ENCODE measurements at regions not wholly inside any gene's neighbourhood (a gene's known extent, or its start where the extent isn't known, plus 50 kb on each side); places are given as distances from the start of the nearest gene placed in this dataset.

DNA sequence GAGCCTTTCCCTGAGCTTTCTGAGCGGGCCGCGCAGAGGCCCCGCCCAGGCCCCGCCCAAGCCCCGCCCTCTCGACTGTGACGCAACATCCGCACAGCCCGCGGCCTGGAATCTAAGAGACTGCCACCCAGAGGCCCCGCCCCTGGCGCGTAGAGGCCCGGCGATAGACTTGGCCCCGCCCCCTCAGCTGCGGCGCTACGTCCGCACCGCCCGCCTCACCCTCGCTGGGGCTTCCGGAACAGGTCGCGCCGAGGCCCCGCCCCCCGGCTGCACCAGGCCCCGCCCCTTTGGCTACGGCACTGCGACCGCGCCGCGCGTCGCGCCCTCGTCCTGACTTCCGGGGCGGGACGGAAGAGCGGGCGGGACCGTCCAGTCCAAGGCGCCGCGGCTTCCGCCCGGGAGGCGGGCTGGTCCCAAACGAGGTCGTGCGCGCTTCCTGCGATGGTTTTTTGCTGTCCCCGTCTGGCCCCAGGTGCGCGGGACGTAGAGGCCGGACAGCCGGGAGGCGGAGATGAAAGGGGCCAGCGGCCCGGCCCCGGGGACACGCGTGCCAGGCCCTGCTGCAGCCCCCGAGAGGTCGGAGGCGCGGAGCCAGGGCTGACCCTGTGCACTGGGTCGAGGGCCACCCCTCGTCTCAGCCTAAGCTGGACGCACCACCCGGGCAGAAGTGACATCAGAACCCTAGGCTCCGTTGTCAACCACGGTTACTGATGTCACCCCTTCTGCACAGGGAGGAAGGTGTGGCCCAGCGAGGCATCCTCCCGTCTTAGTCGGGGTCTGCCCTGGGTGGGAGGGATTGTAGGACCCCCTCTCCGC, 59.0 kb upstream of the WNT7B start:
- Histone ChIP-seq H3K9ac (ENCODE audit: low read depth, low read length) (peak overlapping the region; percentile 59), H3K36me3 (ENCODE audit: insufficient read depth, low read length) (no peaks in the 10 kb centered on the region), H3K9me3 (ENCODE audit: control insufficient read depth, insufficient read depth, low read length) (no peaks in the 10 kb centered on the region), H3K4me1 (ENCODE audit: insufficient read depth, low read length) (peaks cover 5% of the 10 kb centered on the region)

DNA sequence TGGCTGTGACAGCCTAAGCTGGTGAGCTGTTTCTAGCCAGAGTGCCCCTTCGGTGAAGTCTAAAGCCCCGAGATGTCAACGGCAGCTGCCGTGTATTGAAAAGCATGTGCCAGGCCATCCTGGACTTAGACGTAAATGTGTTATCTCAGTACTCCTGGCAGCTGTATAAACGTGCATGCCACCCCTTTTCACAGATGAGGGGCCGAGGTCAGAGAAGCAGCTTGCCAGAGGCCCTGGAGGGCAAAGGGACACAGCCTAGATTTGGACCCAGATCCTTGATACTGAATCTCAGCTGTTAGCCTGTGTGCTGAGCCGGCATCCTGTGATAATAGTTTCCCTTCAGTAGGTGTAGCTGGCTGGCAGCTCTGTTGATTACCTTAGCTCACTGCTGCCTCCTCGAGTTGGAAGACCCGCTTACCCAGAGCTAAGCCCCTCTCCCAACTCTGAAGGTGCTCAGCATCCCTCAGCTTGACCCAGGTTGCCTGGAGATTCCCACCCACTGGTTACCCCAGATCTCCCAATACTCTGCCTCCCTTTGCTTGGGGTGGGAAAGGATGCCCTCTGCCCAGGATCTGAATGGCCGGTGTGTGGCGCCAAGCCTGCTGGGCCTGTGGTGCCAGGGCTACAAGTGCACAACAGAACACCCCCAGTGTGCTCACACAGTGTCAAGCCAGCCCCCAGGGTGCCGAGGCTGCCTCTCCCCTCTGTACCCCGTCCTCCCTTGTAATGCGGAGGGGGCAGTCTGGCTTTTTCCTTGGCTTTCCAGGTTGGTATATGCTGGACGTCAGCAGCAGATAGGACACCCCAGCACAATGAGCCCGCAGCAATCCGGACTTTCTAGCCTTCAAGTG, 59.8 kb upstream of the WNT7B start:
- Histone ChIP-seq H3K4me1 (ENCODE audit: insufficient read depth, low read length) (peaks cover 5% of the 10 kb centered on the region), H3K9ac (ENCODE audit: low read depth, low read length) (peak overlapping the region; percentile 59; the same call in 1 of the 2 replicates), H3K36me3 (ENCODE audit: insufficient read depth, low read length) (no peaks in the 10 kb centered on the region), H3K9me3 (ENCODE audit: control insufficient read depth, insufficient read depth, low read length) (no peaks in the 10 kb centered on the region)

DNA sequence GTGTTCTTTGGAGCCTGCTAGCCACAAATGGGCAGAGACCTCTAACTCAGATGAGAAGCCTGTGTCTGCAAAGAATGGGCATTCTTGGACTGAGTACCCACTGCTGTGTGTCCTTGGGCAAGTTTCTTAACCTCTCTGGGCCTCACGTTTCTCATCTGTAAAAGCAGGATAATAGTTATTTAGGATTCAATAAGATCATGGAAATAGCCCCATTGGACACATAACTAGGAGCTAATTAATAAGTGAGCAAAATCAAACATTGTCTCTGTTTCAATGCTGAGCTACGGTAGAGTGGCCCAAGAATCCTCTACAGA, 61.2 kb upstream of the WNT7B start:
- H3K9me3 ChIP-seq (ENCODE audit: control insufficient read depth, insufficient read depth, low read length) = no peaks in the 10 kb centered on the region
- peaks cover 5% of the 10 kb centered on the region; the same call in 1 of the 2 replicates for H3K4me1 ChIP-seq (ENCODE audit: insufficient read depth, low read length)
- H3K36me3 ChIP-seq (ENCODE audit: insufficient read depth, low read length) = no peaks in the 10 kb centered on the region
- H3K9ac ChIP-seq (ENCODE audit: low read depth, low read length) = no peak overlapping the region

DNA sequence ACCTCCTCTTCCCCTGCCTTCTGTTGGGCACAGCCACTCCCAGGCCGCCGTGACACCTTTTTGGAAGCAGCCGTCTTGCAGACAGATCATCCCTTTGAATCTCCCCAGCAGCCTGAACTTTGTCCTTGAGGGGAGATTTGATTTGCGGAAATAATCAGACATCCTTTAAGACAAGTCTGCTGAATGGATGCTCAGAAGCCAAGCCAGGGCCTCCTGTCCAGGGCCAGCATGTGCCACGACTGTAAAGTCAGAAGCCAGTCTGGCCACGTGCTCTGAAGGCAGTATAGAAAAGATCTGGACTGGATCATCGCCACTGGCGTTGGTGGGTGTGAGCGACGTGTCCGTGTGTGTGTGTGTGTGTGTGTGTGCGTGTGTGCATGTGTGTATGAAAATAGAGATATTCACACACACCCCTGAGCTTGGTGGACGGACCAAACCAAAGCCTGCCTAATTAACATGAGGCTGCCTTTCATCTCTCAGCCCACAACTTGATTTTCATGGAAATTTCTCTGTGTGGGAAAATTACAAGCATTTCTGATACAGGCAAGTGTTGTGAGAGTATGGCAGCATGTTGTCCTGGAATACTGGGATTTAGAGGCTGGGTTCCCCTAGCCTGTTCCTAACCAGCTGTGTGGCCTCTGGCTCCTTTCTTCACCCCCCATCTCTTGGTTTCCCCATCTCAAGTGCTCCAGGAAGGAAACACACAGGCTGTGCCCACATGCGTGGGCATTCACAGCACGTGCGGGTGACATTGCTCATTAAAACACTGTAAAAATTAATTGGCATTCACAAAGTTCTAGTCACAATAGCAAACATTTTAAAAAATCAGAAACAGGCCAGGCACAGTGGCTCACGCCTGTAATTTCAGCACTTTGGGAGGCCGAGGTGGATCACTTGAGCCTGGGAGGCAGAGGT, 61.8 kb upstream of the WNT7B start:
- no peaks in the 10 kb centered on the region for H3K9me3 ChIP-seq (ENCODE audit: control insufficient read depth, insufficient read depth, low read length)
- no peak overlapping the region for H3K9ac ChIP-seq (ENCODE audit: low read depth, low read length)
- H3K4me1 ChIP-seq (ENCODE audit: insufficient read depth, low read length) = peaks cover 8% of the 10 kb centered on the region; the same call in 1 of the 2 replicates
- H3K36me3 ChIP-seq (ENCODE audit: insufficient read depth, low read length) = no peaks in the 10 kb centered on the region

DNA sequence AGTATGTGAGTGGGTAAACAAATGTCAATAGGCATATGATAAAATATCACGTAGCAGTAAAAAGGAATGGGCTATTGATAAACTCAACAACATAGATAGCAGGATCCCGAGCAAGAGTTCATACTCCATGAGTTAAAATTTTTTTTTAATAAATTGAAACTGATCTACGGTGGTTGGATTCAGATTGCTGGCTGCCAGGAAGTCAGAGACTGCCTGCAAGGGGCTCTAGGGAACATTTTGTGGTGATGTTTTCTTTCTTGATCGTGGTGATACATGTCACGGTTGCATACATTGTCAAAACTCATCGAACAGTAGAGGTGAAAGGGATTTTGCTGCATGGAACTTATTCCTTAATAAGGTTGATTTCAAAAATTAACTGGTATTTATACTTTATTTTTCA, 62.6 kb upstream of the WNT7B start:
- Histone ChIP-seq H3K4me1 (ENCODE audit: insufficient read depth, low read length) (peaks cover 8% of the 10 kb centered on the region; the same call in 1 of the 2 replicates), H3K36me3 (ENCODE audit: insufficient read depth, low read length) (no peaks in the 10 kb centered on the region), H3K9ac (ENCODE audit: low read depth, low read length) (no peak overlapping the region), H3K9me3 (ENCODE audit: control insufficient read depth, insufficient read depth, low read length) (no peaks in the 10 kb centered on the region)

DNA sequence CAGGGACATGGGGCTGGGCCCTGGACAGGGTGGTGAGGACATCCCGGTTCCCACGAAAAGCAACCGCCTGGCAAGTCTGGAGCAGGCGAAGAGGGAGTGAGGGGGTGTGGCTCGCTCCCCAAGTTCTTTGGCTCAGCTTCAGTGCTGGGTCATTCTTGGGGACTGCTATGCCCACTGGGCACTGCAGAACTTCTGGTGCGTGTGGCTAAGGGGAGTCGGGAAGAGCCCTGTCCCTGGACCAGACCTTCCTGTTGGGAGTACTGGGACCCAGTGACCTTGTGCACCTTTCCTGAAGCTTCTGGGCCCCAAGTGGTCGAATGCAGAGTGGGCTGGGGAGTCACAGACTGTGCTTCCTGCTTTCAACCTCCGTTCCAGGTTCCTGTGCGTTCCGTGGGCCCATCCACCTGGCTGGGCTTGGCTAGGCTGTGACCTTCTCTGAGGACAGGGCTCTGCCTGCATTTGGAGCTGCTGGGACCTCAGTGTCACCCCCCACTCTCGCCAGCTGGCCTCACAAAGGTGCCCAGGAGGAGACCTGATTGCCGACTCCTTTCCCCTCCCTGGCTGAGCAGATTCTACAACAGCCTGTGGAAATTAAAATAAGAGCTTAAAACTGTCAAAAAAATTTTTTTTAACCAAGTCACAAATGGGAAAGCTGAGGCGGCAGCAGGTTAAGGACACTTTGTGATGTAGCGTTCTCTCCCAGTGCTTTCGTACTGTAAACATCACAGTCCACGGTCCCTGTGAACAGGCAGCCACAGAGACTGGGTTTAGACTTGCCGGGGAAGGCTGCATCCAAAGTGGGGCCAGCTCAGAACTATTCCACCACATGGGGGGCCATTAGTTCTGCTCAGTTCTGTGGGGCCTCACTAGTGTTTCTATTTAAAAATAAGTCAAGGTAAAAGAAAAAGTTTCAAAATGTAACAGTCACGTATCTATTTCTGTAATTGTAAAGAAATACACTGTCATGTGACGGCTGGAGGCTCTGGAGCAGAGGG, 63.8 kb upstream of the WNT7B start:
- Histone ChIP-seq H3K9ac (ENCODE audit: low read depth, low read length) (no peak overlapping the region), H3K4me1 (ENCODE audit: insufficient read depth, low read length) (peaks cover 3% of the 10 kb centered on the region; the same call in 1 of the 2 replicates), H3K9me3 (ENCODE audit: control insufficient read depth, insufficient read depth, low read length) (no peaks in the 10 kb centered on the region), H3K36me3 (ENCODE audit: insufficient read depth, low read length) (no peaks in the 10 kb centered on the region)

DNA sequence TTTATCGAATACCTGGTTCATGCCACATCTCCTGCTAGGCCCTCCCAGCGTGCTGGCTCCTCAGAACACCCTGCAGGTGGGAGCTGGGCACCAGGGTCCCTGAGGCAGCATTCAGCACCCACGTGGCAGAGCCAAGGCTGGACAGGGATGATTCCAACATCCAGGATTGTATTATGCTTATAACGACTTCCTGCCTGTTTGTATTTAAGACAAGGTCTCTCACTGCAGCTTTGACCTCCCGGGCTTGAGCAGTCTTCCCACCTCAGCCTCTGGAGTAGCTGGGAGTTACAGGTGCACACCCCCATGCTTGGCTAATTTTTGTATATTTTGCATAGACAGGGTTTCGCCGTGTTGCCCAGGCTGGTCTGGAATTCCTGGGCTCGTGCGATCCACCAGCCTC, 64.7 kb upstream of the WNT7B start:
- Histone ChIP-seq H3K9me3 (ENCODE audit: control insufficient read depth, insufficient read depth, low read length) (no peaks in the 10 kb centered on the region), H3K36me3 (ENCODE audit: insufficient read depth, low read length) (no peaks in the 10 kb centered on the region), H3K4me1 (ENCODE audit: insufficient read depth, low read length) (peaks cover 3% of the 10 kb centered on the region; the same call in 1 of the 2 replicates), H3K9ac (ENCODE audit: low read depth, low read length) (no peak overlapping the region)

DNA sequence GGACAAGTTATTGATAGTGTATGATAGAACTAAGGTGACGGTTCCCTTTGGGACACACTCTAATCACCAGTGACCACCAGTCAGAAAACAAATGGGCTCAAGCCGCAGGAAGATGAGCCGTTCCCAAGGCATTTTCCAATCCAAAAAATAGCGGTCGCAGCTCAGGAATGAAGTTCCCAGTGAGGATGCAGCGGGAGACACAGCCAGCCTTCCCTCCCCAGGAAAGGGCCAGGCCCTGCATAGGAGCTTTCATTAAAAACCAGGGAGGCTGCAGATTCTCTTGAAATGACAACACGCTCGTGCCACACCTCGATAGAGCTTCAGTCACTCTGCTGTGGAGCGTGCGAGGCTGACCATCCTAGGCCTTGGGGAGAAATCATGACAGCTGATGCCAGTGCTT, 65.8 kb upstream of the WNT7B start:
- no peaks in the 10 kb centered on the region for H3K9me3 ChIP-seq (ENCODE audit: control insufficient read depth, insufficient read depth, low read length)
- H3K4me1 ChIP-seq (ENCODE audit: insufficient read depth, low read length) = peaks cover 3% of the 10 kb centered on the region; the same call in 1 of the 2 replicates
- H3K36me3 ChIP-seq (ENCODE audit: insufficient read depth, low read length) = no peaks in the 10 kb centered on the region
- no peak overlapping the region for H3K9ac ChIP-seq (ENCODE audit: low read depth, low read length)

DNA sequence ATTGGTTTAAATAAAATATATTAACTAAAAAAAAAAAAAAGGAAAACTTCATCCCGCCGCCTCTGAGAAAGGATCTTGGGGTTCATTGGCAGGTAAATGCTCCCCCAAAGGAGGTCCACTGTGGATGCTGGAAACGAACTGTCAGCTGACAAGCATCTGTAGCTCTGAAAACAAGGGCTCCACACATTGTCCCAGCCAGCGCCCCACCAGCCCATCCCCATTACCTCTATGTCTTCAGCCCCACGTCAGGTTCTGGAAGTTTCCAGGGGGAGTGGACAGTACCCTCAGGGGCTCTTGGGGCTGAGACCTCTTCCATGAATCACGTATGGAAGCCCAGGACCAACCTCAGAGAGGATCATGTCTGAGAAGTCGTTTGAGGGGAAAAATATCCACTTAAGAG, 66.4 kb upstream of the WNT7B start:
- Histone ChIP-seq H3K9me3 (ENCODE audit: control insufficient read depth, insufficient read depth, low read length) (no peaks in the 10 kb centered on the region), H3K4me1 (ENCODE audit: insufficient read depth, low read length) (peaks cover 3% of the 10 kb centered on the region; the same call in 1 of the 2 replicates), H3K36me3 (ENCODE audit: insufficient read depth, low read length) (no peaks in the 10 kb centered on the region), H3K9ac (ENCODE audit: low read depth, low read length) (no peak overlapping the region)

DNA sequence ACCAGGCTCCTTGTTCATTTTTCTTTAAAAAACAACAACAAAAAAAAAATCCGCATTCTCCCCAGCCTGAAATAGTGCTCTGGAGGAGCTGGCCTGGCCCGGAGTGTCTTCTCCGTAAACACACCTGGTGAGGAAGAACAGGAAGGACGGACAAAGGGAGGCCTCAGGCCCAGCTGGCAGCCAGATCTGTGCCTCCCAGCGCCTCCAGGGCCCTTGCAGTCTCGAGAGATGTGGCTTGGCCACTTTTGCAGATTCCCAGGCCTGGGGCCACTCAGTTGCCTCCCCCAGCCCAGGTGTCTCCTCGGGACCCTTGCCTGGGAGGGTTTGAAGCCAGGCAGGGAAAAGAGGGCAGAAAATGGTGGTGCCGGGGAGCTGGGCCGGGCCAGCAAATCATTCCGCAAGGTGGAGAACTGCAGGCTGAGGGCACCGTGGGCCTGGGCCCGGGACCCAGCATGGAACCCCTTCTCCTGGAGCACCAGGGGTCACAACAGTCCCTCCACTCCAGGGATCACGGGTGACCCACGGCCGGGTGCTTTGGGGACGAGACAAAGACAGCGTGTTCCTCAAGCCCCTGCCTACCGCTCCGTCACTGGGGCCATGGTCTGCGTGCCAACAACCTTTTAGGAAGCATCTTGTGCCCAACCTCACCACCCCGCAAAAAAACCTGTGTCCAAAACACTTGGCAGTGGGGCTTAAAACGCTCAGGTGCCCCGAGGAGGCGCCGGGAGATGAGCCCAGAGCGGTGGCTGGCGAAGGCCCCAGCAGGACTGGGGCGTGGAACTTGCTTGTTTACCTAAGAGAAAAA, 67.1 kb upstream of the WNT7B start:
- no peaks in the 10 kb centered on the region for H3K9me3 ChIP-seq (ENCODE audit: control insufficient read depth, insufficient read depth, low read length)
- peaks cover 3% of the 10 kb centered on the region; the same call in 1 of the 2 replicates for H3K4me1 ChIP-seq (ENCODE audit: insufficient read depth, low read length)
- H3K9ac ChIP-seq (ENCODE audit: low read depth, low read length) = peak overlapping the region; percentile 57
- H3K36me3 ChIP-seq (ENCODE audit: insufficient read depth, low read length) = no peaks in the 10 kb centered on the region

DNA sequence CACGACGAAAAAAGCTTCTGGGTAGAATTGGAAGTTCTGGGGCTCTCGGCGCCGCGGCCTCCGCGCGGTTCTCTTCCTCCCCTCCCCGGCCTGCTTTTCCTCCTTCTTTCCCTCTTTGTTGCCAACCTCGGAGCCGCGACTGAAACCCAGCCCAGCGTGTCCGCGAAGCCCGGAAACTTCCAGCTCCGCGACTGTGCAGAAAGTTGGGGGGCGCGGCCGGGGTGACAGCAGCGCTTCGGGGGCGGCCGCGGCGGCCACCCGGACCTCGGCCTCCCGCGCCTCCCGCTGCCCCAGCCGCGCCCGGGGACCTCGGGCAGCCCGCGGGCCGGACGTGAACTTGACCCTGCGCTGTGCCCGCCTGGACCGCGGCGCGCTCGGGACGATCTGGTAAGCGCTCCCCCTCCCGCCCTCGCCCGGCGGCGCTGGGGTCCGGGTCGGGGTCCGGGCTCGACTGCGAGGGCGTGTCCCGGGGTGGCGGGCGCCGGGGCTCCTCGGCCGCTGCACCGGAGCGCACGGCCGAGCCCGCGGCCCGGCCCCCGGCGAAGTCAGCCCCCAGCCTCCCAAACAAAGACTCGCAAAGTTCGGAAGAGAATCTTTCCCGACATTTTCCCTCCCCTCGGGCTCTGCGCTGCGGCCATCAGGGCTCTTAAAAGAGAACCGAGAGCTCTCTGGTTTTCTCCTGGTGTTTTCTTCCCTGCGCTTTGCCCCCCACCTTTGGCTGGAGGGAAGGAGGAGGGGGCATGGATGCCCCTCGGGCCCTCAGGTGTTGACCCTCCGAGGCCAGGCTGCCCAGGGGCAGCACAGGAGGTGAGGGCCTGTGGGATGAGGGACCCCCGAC, 67.9 kb upstream of the WNT7B start:
- no peaks in the 10 kb centered on the region for H3K9me3 ChIP-seq (ENCODE audit: control insufficient read depth, insufficient read depth, low read length)
- H3K9ac ChIP-seq (ENCODE audit: low read depth, low read length) = peak overlapping the region; percentile 57
- H3K36me3 ChIP-seq (ENCODE audit: insufficient read depth, low read length) = no peaks in the 10 kb centered on the region
- peaks cover 3% of the 10 kb centered on the region; the same call in 1 of the 2 replicates for H3K4me1 ChIP-seq (ENCODE audit: insufficient read depth, low read length)
